SU-DHL-6 (cell line): ENCODE measurements at regions not wholly inside any gene's neighbourhood (a gene's known extent, or its start where the extent isn't known, plus 50 kb on each side); places are given as distances from the start of the nearest gene placed in this dataset.

Experiments used
- H2AFZ ChIP-seq: fragments of 200-600 bp; sonication (generic); 2 replicates; pipeline ENCODE4 v1.6.1; 2014; ENCODE audit warnings: low read depth, mild to moderate bottlenecking, moderate library complexity, mixed read lengths, antibody characterized with exemption, low read length; ENCODE audit not compliant: severe bottlenecking
- H3F3A ChIP-seq: fragments of 200-600 bp; shearing (Covaris generic); 2 replicates; pipeline ENCODE4 v1.6.0; 2016; ENCODE audit warnings: antibody characterized with exemption, mild to moderate bottlenecking; ENCODE audit not compliant: insufficient read depth
- H3K27ac ChIP-seq: fragments of 200-600 bp; sonication (generic); 2 replicates; pipeline ENCODE4 v1.5.1; 2016; ENCODE audit warnings: low read depth, mild to moderate bottlenecking, low read length, moderate library complexity, mixed read lengths
- H3K27me3 ChIP-seq: fragments of 200-600 bp; sonication (generic), shearing (Covaris generic); 2 replicates; pipeline ENCODE4 v1.6.0; 2014; ENCODE audit warnings: mild to moderate bottlenecking, low read length
- H3K36me3 ChIP-seq: fragments of 200-600 bp; sonication (generic); 2 replicates; pipeline ENCODE4 v1.6.1; 2014; ENCODE audit warnings: mild to moderate bottlenecking, low read length, mixed read lengths
- H3K4me2 ChIP-seq: fragments of 300-600, 200-600 bp; shearing (Covaris generic), sonication (generic); 2 replicates; pipeline ENCODE4 v1.6.0; 2014; ENCODE audit warnings: low read length, low read depth, mild to moderate bottlenecking; ENCODE audit not compliant: poor library complexity, severe bottlenecking
- H3K4me3 ChIP-seq: fragments of 200-600 bp; sonication (generic); 2 replicates; pipeline ENCODE4 v1.5.1; 2014; ENCODE audit warnings: antibody characterized with exemption, low read length, mild to moderate bottlenecking, mixed read lengths; ENCODE audit not compliant: insufficient read depth, poor library complexity, severe bottlenecking
- H3K79me2 ChIP-seq: fragments of 200-600 bp; sonication (generic); 2 replicates; pipeline ENCODE4 v1.6.1; 2014; ENCODE audit warnings: mild to moderate bottlenecking, low read length, moderate library complexity; ENCODE audit not compliant: insufficient read depth
- H3K9ac ChIP-seq: fragments of 200-600 bp; sonication (generic); 2 replicates; pipeline ENCODE4 v1.7.0; 2014; ENCODE audit warnings: mild to moderate bottlenecking, low read length
- H3K9me2 ChIP-seq: fragments of 200-600 bp; sonication (generic); replicated peaks from 2 replicates; pipeline ENCODE4 v1.6.1; 2014; ENCODE audit warnings: low read length; ENCODE audit not compliant: insufficient read depth
- H3K9me3 ChIP-seq: fragments of 200-600 bp; sonication (generic); 2 replicates; pipeline ENCODE4 v1.6.1; 2014; ENCODE audit warnings: low read length, mixed read lengths; ENCODE audit not compliant: insufficient read depth
- H4K20me1 ChIP-seq: fragments of 200-600 bp; sonication (generic); 2 replicates; pipeline ENCODE4 v1.6.1; 2014; ENCODE audit warnings: low read depth, mild to moderate bottlenecking, antibody characterized with exemption, low read length, moderate library complexity, mixed read lengths
- EZH2phosphoT487 ChIP-seq: fragments of 200-600 bp; sonication (generic), shearing (Covaris generic); conservative IDR thresholded peaks from 2 replicates; pipeline ENCODE4 v1.6.1; 2018; ENCODE audit warnings: mild to moderate bottlenecking, antibody characterized with exemption, low read length, moderate library complexity, mixed read lengths
- TF ChIP-seq, protein P1 (sequence below): fragments of 200-600 bp; sonication (generic); IDR thresholded peaks from one replicate; pipeline ENCODE4 v1.5.1; 2017; ENCODE audit warnings: antibody characterized with exemption, mild to moderate bottlenecking, low read length, moderate library complexity; ENCODE audit not compliant: insufficient read depth, poor library complexity, severe bottlenecking

DNA sequence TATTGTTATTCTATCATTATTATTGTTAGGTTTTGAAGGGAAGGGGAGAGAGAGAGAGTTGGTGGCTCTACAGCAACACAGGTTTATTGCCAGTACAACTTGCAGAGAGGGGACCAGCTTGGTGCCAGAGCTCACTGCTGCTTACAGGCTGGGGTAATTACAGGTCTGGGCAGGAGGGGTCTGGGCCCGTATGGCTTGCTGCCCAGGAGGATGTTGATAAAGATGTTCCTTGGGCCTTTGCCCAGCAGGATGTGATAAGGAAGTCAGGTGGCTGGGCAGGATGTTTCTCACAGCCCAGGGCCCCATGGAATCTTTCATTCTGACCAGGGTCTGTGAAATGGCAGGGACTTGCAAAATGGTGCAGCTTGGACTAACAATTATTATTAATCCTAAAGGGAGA is 64.2 kb upstream of the ZNF599 start:
- no peaks in the 10 kb centered on the region for H4K20me1 ChIP-seq
- no peaks in the 10 kb centered on the region for H3K79me2 ChIP-seq
- H3K4me2 ChIP-seq, result no peak overlapping the region
- H3K9me3 ChIP-seq, result no peaks in the 10 kb centered on the region
- no peaks in the 10 kb centered on the region for H3F3A ChIP-seq
- H2AFZ ChIP-seq, result no peak overlapping the region
- H3K36me3 ChIP-seq, result no peaks in the 10 kb centered on the region
- no peak overlapping the region for H3K27ac ChIP-seq
- no peaks in the 10 kb centered on the region for H3K27me3 ChIP-seq
- no peak overlapping the region for H3K9ac ChIP-seq
- H3K9me2 ChIP-seq, result no peaks in the 10 kb centered on the region
- no peak overlapping the region for H3K4me3 ChIP-seq
- TF ChIP-seq, protein P1, sequence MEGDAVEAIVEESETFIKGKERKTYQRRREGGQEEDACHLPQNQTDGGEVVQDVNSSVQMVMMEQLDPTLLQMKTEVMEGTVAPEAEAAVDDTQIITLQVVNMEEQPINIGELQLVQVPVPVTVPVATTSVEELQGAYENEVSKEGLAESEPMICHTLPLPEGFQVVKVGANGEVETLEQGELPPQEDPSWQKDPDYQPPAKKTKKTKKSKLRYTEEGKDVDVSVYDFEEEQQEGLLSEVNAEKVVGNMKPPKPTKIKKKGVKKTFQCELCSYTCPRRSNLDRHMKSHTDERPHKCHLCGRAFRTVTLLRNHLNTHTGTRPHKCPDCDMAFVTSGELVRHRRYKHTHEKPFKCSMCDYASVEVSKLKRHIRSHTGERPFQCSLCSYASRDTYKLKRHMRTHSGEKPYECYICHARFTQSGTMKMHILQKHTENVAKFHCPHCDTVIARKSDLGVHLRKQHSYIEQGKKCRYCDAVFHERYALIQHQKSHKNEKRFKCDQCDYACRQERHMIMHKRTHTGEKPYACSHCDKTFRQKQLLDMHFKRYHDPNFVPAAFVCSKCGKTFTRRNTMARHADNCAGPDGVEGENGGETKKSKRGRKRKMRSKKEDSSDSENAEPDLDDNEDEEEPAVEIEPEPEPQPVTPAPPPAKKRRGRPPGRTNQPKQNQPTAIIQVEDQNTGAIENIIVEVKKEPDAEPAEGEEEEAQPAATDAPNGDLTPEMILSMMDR, result no peak
- TF ChIP-seq EZH2phosphoT487, result no peak

DNA sequence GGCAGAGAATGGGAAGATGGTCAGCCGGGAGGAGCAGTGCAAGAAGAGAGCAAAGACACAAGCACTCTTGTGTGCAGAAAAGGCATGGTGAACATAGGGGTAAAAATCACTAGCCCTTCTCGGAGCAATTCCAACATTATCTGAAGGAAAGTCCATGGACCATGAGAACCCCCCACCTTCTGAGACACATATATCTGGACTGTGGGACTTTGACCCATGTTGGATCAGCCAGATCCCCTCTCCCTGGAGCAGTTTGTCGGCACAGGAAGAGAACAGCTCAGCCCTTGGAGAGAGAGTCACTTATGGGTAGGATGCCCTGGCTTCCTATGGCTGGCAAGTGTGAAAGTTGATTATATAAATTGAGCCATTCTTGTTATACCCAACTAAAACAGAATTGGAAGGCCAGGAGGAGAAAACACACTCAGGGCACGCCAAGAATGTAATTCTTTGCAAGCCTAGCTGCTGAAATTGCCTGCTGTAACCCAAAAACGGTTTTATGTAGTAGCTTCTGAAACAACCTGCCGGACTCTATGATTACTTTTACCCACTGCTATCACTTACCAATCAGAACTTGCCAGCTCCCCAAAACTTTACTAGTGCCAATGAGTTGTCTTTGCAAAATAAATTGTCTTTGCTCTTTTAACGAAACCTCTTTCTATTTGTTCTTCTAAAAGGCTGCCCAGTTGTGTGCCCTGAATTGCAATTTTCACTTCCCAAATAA is 62.8 kb upstream of the ZNF599 start:
- no peaks in the 10 kb centered on the region for H3K36me3 ChIP-seq
- no peaks in the 10 kb centered on the region for H4K20me1 ChIP-seq
- no peak overlapping the region for H3K9ac ChIP-seq
- H3K9me2 ChIP-seq, result no peaks in the 10 kb centered on the region
- H3F3A ChIP-seq, result no peaks in the 10 kb centered on the region
- H3K27ac ChIP-seq, result no peak overlapping the region
- TF ChIP-seq EZH2phosphoT487, result no peak
- TF ChIP-seq, protein P1, result no peak
- H2AFZ ChIP-seq, result no peak overlapping the region
- no peaks in the 10 kb centered on the region for H3K27me3 ChIP-seq
- H3K4me3 ChIP-seq, result no peak overlapping the region
- H3K4me2 ChIP-seq, result no peak overlapping the region
- H3K9me3 ChIP-seq, result no peaks in the 10 kb centered on the region
- no peaks in the 10 kb centered on the region for H3K79me2 ChIP-seq

DNA sequence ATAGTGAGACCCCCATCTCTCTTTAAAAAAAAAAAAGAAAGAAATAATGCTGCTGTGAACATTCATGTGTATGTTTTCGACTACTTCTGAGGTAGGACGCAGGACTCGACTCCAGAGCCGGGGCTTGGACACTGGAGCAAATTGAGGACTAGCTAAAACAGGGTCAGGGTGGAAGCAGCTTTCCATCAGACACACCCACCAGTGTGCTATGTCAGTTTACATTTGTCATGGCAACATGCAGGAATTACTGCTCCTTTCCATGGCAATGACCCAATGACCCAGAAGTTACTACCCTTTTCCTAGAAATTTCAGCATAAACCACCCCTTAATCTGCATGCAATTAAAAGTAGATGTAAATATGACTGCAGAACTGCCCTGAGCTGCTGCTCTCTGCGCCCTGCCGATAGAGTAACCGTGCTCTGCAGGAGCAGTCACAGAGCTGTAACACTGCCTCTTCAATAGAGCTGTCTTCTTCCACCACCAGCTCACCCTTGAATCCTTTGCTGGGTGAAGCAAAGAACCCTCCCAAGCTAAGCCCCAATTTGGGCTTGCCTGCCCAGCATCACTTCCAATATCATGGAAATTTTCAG is 61.6 kb upstream of the ZNF599 start:
- TF ChIP-seq, protein P1, result no peak
- TF ChIP-seq EZH2phosphoT487, result no peak
- no peaks in the 10 kb centered on the region for H3K27me3 ChIP-seq
- H3K9me2 ChIP-seq, result no peaks in the 10 kb centered on the region

More for the DNA sequence above, 61.6 kb upstream of the ZNF599 start:
- H3K27ac ChIP-seq, result no peak overlapping the region
- no peak overlapping the region for H3K9ac ChIP-seq
- no peak overlapping the region for H3K4me2 ChIP-seq
- H3K4me3 ChIP-seq, result no peak overlapping the region
- H3K36me3 ChIP-seq, result no peaks in the 10 kb centered on the region
- no peaks in the 10 kb centered on the region for H3K79me2 ChIP-seq
- no peaks in the 10 kb centered on the region for H3F3A ChIP-seq
- no peaks in the 10 kb centered on the region for H4K20me1 ChIP-seq
- H2AFZ ChIP-seq, result no peak overlapping the region
- no peaks in the 10 kb centered on the region for H3K9me3 ChIP-seq
